ENCODE measurements at regions not wholly inside any gene's neighbourhood (a gene's known extent, or its start where the extent isn't known, plus 50 kb on each side); places are given as distances from the start of the nearest gene placed in this dataset.

DNA sequence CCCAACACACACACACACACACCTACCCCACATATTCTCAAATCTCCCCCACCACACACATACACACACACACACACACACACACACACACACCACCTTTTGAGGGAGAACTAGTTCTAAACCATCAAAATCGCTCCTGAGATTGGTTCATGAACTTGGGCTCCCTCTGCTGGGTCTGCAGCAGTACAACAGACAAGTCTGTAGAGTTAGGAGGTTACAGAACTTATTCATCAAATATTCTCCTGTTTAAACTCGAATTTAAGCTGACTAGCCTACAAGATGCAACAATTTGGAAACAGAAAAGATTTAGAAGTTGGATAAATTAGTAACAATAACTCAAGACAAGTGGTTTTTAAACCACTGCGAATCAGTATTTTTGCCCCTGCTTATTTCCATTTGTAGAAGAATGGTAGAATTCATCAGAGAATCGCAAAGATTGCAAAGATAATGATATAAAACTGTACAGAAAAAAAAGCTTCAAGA lies 136.4 kb upstream of the USP15 start:
- Mint-ChIP-seq H3K27me3 (no peaks in the 10 kb centered on the region), H3K9me3 (no peaks in the 10 kb centered on the region), H3K27ac (no peak overlapping the region), H3K4me1 (ENCODE audit: low read depth in 2 of 2) (no peaks in the 10 kb centered on the region), H3K36me3 (ENCODE audit: insufficient read depth) (no peaks in the 10 kb centered on the region), H3K4me3 (no peak overlapping the region)
- DNase-seq (no peak), ATAC-seq (replicated peaks) (no peak)

DNA sequence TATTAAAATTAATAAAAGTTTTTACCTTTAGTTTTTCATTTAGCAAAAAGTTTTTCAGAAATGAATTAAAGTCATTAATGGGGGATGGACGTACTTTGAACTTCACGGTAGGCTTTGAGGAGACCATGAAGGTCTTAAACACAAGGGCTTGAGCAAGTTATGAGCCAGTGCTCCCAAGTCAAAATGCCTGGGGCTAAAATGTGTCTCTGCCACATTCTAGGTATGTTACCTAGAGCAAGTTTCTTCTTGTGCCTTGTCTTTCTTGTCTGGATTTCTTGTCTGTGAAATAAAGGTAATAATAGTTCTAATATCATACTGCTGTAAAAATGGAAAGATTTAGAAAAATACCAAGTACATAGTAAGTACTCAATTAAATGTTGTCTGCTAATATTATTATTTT lies 132.7 kb upstream of the USP15 start:
- H3K36me3 Mint-ChIP-seq (ENCODE audit: insufficient read depth), result no peaks in the 10 kb centered on the region
- H3K27me3 Mint-ChIP-seq, result no peaks in the 10 kb centered on the region
- no peak overlapping the region for H3K27ac Mint-ChIP-seq
- ATAC-seq (replicated peaks), result no peak
- no peak for DNase-seq
- H3K9me3 Mint-ChIP-seq, result no peaks in the 10 kb centered on the region
- H3K4me1 Mint-ChIP-seq (ENCODE audit: low read depth in 2 of 2), result no peaks in the 10 kb centered on the region
- no peak overlapping the region for H3K4me3 Mint-ChIP-seq

GRCh38 chr12:62128175-62128975 lies 131.8 kb upstream of the USP15 start:
- DNase-seq, result no peak
- Mint-ChIP-seq H3K27ac (no peak overlapping the region), H3K27me3 (no peaks in the 10 kb centered on the region), H3K9me3 (no peaks in the 10 kb centered on the region), H3K4me1 (ENCODE audit: low read depth in 2 of 2) (no peaks in the 10 kb centered on the region), H3K36me3 (ENCODE audit: insufficient read depth) (no peaks in the 10 kb centered on the region), H3K4me3 (no peak overlapping the region)
- no peak for ATAC-seq (replicated peaks)

- no peak overlapping the region for H3K4me3 Mint-ChIP-seq
- H3K27ac Mint-ChIP-seq, result no peak overlapping the region
- H3K9me3 Mint-ChIP-seq, result no peaks in the 10 kb centered on the region
- ATAC-seq (replicated peaks) (no peak), DNase-seq (no peak)
- H3K4me1 Mint-ChIP-seq (ENCODE audit: low read depth in 2 of 2), result no peaks in the 10 kb centered on the region
- no peaks in the 10 kb centered on the region for H3K36me3 Mint-ChIP-seq (ENCODE audit: insufficient read depth)
- no peaks in the 10 kb centered on the region for H3K27me3 Mint-ChIP-seq
These were observed 130.9 kb upstream of the USP15 start for GRCh38 chr12:62129291-62129690.

GRCh38 chr12:62130402-62130801 lies 129.8 kb upstream of the USP15 start:
- H3K4me1 Mint-ChIP-seq (ENCODE audit: low read depth in 2 of 2), result no peaks in the 10 kb centered on the region
- H3K27me3 Mint-ChIP-seq, result no peaks in the 10 kb centered on the region
- no peaks in the 10 kb centered on the region for H3K9me3 Mint-ChIP-seq
- no peak for ATAC-seq (replicated peaks)
- H3K4me3 Mint-ChIP-seq, result no peak overlapping the region
- no peaks in the 10 kb centered on the region for H3K36me3 Mint-ChIP-seq (ENCODE audit: insufficient read depth)
- no peak for DNase-seq
- no peak overlapping the region for H3K27ac Mint-ChIP-seq

DNA sequence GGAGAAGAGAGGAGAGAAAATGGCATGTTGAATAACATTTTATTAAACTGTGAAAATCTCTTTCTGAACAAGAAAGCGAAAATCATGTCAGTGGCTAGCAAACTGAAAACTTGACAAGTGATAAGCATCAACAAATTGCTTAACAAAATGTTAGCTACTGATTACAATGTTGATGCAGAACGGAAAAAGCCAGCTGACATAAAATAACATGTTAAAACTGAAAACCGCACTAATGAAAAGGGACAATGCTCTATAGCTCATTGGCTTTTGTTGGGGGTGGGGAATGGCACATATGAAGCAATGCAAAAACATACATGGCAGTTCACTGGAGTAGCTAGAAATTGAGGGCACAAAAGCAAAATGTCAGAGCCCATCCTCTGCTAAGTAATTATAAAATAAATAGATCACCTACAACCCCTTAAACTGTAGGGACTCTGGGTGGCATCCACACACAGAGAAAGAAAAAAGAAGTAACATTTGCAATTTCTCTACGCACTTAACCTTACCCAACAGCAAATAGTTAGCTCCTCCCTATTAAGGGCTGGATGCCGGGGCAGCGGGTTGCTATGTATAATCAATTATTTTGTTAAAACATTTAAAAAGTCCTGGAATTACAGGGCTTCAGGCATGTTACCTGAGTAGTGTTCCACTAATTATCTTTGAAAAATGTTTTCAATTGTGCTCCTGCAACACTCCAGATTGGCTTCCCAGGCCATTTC lies 129.2 kb upstream of the USP15 start:
- Mint-ChIP-seq H3K9me3 (no peaks in the 10 kb centered on the region), H3K4me3 (no peak overlapping the region), H3K27me3 (no peaks in the 10 kb centered on the region), H3K4me1 (ENCODE audit: low read depth in 2 of 2) (no peaks in the 10 kb centered on the region), H3K36me3 (ENCODE audit: insufficient read depth) (no peaks in the 10 kb centered on the region), H3K27ac (no peak overlapping the region)
- ATAC-seq (replicated peaks), result no peak
- DNase-seq, result no peak

GRCh38 chr12:62133440-62133839 lies 126.8 kb upstream of the USP15 start:
- DNase-seq, result no peak
- H3K4me3 Mint-ChIP-seq, result no peak overlapping the region
- H3K36me3 Mint-ChIP-seq (ENCODE audit: insufficient read depth), result no peaks in the 10 kb centered on the region
- no peaks in the 10 kb centered on the region for H3K4me1 Mint-ChIP-seq (ENCODE audit: low read depth in 2 of 2)
- ATAC-seq (replicated peaks), result no peak
- peaks cover 0 to 2% of the 10 kb centered on the region in 2 donors for H3K9me3 Mint-ChIP-seq
- H3K27ac Mint-ChIP-seq, result no peak overlapping the region
- peaks cover 0 to 3% of the 10 kb centered on the region in 2 donors for H3K27me3 Mint-ChIP-seq

- H3K4me1 Mint-ChIP-seq (ENCODE audit: low read depth in 2 of 2), result no peaks in the 10 kb centered on the region
- H3K27me3 Mint-ChIP-seq, result peaks cover 0 to 6% of the 10 kb centered on the region in 2 donors
- no peak for ATAC-seq (replicated peaks)
- DNase-seq, result no peak
- H3K4me3 Mint-ChIP-seq, result no peak overlapping the region
- H3K36me3 Mint-ChIP-seq (ENCODE audit: insufficient read depth), result no peaks in the 10 kb centered on the region
- no peak overlapping the region for H3K27ac Mint-ChIP-seq
- H3K9me3 Mint-ChIP-seq, result peaks cover 0 to 2% of the 10 kb centered on the region in 2 donors
These were observed 124.5 kb upstream of the USP15 start for GRCh38 chr12:62135553-62136200.

- H3K4me3 Mint-ChIP-seq, result no peak overlapping the region
These were observed 123.7 kb upstream of the USP15 start for GRCh38 chr12:62136496-62136895.

GRCh38 chr12:62138527-62138926 lies 121.7 kb upstream of the USP15 start:
- ATAC-seq (replicated peaks), result no peak

More at GRCh38 chr12:62136496-62136895, 123.7 kb upstream of the USP15 start:
- no peak for ATAC-seq (replicated peaks)
- peaks cover 0 to 6% of the 10 kb centered on the region in 2 donors for H3K27me3 Mint-ChIP-seq
- no peak for DNase-seq
- no peaks in the 10 kb centered on the region for H3K36me3 Mint-ChIP-seq (ENCODE audit: insufficient read depth)
- peaks cover 0 to 2% of the 10 kb centered on the region in 2 donors for H3K9me3 Mint-ChIP-seq
- no peaks in the 10 kb centered on the region for H3K4me1 Mint-ChIP-seq (ENCODE audit: low read depth in 2 of 2)
- no peak overlapping the region for H3K27ac Mint-ChIP-seq

DNA sequence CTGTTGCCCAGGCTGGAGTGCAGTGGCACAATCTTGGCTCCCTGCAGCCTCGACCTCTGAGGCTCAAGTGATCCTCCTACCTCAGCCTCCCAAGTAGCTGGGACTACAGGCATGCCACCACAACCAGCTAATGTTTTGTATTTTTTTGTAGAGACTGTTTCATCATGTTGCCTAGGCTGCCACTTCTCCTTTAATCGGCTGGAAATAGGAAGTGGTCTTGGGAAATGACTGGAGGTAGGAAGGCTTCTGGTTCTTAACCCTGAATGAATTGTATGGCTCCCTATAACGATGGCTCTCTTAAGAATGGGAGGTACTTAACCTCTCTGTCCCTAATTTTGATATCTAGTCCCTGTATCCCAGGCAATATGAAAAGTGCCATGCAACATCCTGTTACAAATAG lies 113.9 kb upstream of the USP15 start:
- H3K4me1 Mint-ChIP-seq (ENCODE audit: low read depth in 2 of 2), result no peaks in the 10 kb centered on the region
- no peak for ATAC-seq (replicated peaks)
- no peaks in the 10 kb centered on the region for H3K36me3 Mint-ChIP-seq (ENCODE audit: insufficient read depth)
- no peak for DNase-seq
- no peak overlapping the region for H3K27ac Mint-ChIP-seq
- no peak overlapping the region for H3K4me3 Mint-ChIP-seq
- H3K9me3 Mint-ChIP-seq, result peaks cover 0 to 2% of the 10 kb centered on the region in 2 donors
- H3K27me3 Mint-ChIP-seq, result no peaks in the 10 kb centered on the region

More at GRCh38 chr12:62138527-62138926, 121.7 kb upstream of the USP15 start:
- H3K4me1 Mint-ChIP-seq (ENCODE audit: low read depth in 2 of 2), result no peaks in the 10 kb centered on the region
- H3K36me3 Mint-ChIP-seq (ENCODE audit: insufficient read depth), result no peaks in the 10 kb centered on the region
- no peak for DNase-seq
- no peak overlapping the region for H3K4me3 Mint-ChIP-seq
- no peak overlapping the region for H3K27ac Mint-ChIP-seq
- H3K27me3 Mint-ChIP-seq, result peaks cover 0 to 6% of the 10 kb centered on the region in 2 donors
- peaks cover 0 to 2% of the 10 kb centered on the region in 2 donors for H3K9me3 Mint-ChIP-seq

GRCh38 chr12:62158013-62158412 lies 102.2 kb upstream of the USP15 start:
- H3K9me3 Mint-ChIP-seq, result no peaks in the 10 kb centered on the region
- peaks cover 10 to 12% of the 10 kb centered on the region in 2 donors for H3K27me3 Mint-ChIP-seq
- H3K27ac Mint-ChIP-seq, result no peak overlapping the region

DNA sequence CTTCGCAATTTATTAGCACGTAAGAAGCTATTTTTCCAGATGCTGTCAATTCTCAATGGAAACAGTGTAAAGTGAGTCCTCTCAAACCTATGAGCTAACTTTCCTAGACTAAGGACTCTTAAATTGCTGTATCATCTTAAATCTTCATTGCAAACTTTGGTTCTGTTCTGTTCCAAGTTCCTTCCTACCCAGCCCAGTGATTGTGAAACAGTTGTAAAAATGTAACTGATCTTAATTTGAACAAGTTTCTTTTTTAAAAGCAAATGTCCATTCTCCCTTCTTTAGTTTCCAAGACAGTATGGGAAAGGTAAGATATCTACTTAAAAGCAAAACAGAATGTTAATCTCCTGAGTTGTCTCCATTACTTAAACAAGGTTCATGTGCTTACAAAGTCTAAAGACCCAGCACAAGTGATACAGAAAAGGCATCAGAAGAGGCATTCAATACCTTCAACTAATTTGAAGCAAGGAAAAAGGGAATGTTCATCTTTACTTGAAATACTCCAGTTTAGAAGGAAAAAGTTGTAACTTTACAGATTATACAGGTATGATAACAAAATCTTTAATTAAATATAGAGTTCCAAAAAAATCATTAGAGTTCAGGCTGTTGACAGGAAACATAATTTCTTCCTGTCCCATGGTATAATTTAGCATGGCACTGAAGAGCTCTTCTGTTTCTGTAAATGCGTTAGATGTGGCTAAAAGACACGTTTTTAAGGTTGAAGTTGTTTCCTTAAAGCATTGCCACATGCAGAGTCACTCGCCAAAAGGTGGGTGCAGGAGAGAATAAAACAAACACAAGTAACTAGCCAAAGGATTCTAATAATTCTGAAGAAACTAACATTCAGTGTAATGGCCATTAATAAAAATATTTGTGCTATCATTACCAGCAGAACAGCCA lies 101.5 kb upstream of the USP15 start:
- H3K9me3 Mint-ChIP-seq, result no peaks in the 10 kb centered on the region
- no peak for DNase-seq
- peaks cover 10 to 12% of the 10 kb centered on the region in 2 donors for H3K27me3 Mint-ChIP-seq
- no peak for ATAC-seq (replicated peaks)
- no peaks in the 10 kb centered on the region for H3K36me3 Mint-ChIP-seq (ENCODE audit: insufficient read depth)
- no peaks in the 10 kb centered on the region for H3K4me1 Mint-ChIP-seq (ENCODE audit: low read depth in 2 of 2)
- H3K4me3 Mint-ChIP-seq, result no peak overlapping the region
- H3K27ac Mint-ChIP-seq, result no peak overlapping the region

More at GRCh38 chr12:62158013-62158412, 102.2 kb upstream of the USP15 start:
- DNase-seq (no peak), ATAC-seq (replicated peaks) (no peak)
- Mint-ChIP-seq H3K4me3 (no peak overlapping the region), H3K4me1 (ENCODE audit: low read depth in 2 of 2) (no peaks in the 10 kb centered on the region), H3K36me3 (ENCODE audit: insufficient read depth) (no peaks in the 10 kb centered on the region)
